ENCODE measurements at regions not wholly inside any gene's neighbourhood (a gene's known extent, or its start where the extent isn't known, plus 50 kb on each side); places are given as distances from the start of the nearest gene placed in this dataset.

GRCh38 chr21:43268086-43268803, 99.4 kb downstream of the CRYAA start:
- H3K4me3 ChIP-seq (ENCODE audit: low read depth, low read length) = no peak overlapping the region
- no peak for DNase-seq (ENCODE audit: low read depth)
- no peak for TF ChIP-seq CTCF (IDR thresholded peaks at IDR 0.05; ENCODE audit: control insufficient read depth, extremely low read depth, insufficient read depth)

GRCh38 chr21:43267391-43268085, 98.7 kb downstream of the CRYAA start:
- DNase-seq (ENCODE audit: low read depth) = no peak
- TF ChIP-seq CTCF (IDR thresholded peaks at IDR 0.05; ENCODE audit: control insufficient read depth, extremely low read depth, insufficient read depth) = no peak
- H3K4me3 ChIP-seq (ENCODE audit: low read depth, low read length) = no peak overlapping the region

- no peak overlapping the region for H3K4me3 ChIP-seq (ENCODE audit: low read depth, low read length)
- TF ChIP-seq CTCF (IDR thresholded peaks at IDR 0.05; ENCODE audit: control insufficient read depth, extremely low read depth, insufficient read depth) = no peak
- DNase-seq (ENCODE audit: low read depth) = no peak
These were observed 97.7 kb downstream of the CRYAA start for GRCh38 chr21:43266534-43266933.

GRCh38 chr21:43262427-43262826, 93.6 kb downstream of the CRYAA start:
- H3K4me3 ChIP-seq (ENCODE audit: low read depth, low read length) = no peak overlapping the region
- TF ChIP-seq CTCF (IDR thresholded peaks at IDR 0.05; ENCODE audit: control insufficient read depth, extremely low read depth, insufficient read depth) = no peak
- DNase-seq (ENCODE audit: low read depth) = no peak
